ENCODE measurements at regions not wholly inside any gene's neighbourhood (a gene's known extent, or its start where the extent isn't known, plus 50 kb on each side); places are given as distances from the start of the nearest gene placed in this dataset.

GRCh38 chr6:74939721-74940620 lies 265.9 kb downstream of the COL12A1 start:
- no peak for DNase-seq
- Mint-ChIP-seq H3K9me3 (peaks cover 0 to 2% of the 10 kb centered on the region in 2 donors), H3K27ac (no peak overlapping the region), H3K36me3 (ENCODE audit: insufficient read depth in 2 of 2) (no peaks in the 10 kb centered on the region), H3K27me3 (ENCODE audit: low read depth) (no peaks in the 10 kb centered on the region), H3K4me1 (ENCODE audit: low read depth) (no peaks in the 10 kb centered on the region), H3K4me3 (no peak overlapping the region)
- ATAC-seq (replicated peaks in 1 of 2), result no peak

- no peak for ATAC-seq (replicated peaks in 1 of 2)
- DNase-seq, result no peak
- no peaks in the 10 kb centered on the region for H3K36me3 Mint-ChIP-seq (ENCODE audit: insufficient read depth in 2 of 2)
- H3K27ac Mint-ChIP-seq, result no peak overlapping the region
- no peaks in the 10 kb centered on the region for H3K4me1 Mint-ChIP-seq (ENCODE audit: low read depth)
- H3K27me3 Mint-ChIP-seq (ENCODE audit: low read depth), result no peaks in the 10 kb centered on the region
- H3K9me3 Mint-ChIP-seq, result peaks cover 0 to 2% of the 10 kb centered on the region in 2 donors
- H3K4me3 Mint-ChIP-seq, result no peak overlapping the region
These were observed 266.6 kb downstream of the COL12A1 start for GRCh38 chr6:74939151-74939708.

GRCh38 chr6:74937936-74938335 lies 267.9 kb downstream of the COL12A1 start:
- H3K27me3 Mint-ChIP-seq (ENCODE audit: low read depth), result no peaks in the 10 kb centered on the region
- no peak overlapping the region for H3K27ac Mint-ChIP-seq
- no peaks in the 10 kb centered on the region for H3K4me1 Mint-ChIP-seq (ENCODE audit: low read depth)
- H3K9me3 Mint-ChIP-seq, result peaks cover 0 to 2% of the 10 kb centered on the region in 2 donors
- ATAC-seq (replicated peaks in 1 of 2), result no peak
- H3K4me3 Mint-ChIP-seq, result no peak overlapping the region
- no peak for DNase-seq
- no peaks in the 10 kb centered on the region for H3K36me3 Mint-ChIP-seq (ENCODE audit: insufficient read depth in 2 of 2)

GRCh38 chr6:74936886-74937285 lies 269.0 kb downstream of the COL12A1 start:
- DNase-seq, result no peak
- ATAC-seq (replicated peaks in 1 of 2), result no peak
- Mint-ChIP-seq H3K9me3 (peaks cover 0 to 2% of the 10 kb centered on the region in 2 donors), H3K36me3 (ENCODE audit: insufficient read depth in 2 of 2) (no peaks in the 10 kb centered on the region), H3K4me1 (ENCODE audit: low read depth) (no peaks in the 10 kb centered on the region), H3K27me3 (ENCODE audit: low read depth) (no peaks in the 10 kb centered on the region), H3K27ac (no peak overlapping the region), H3K4me3 (no peak overlapping the region)

- H3K4me1 Mint-ChIP-seq (ENCODE audit: low read depth), result no peaks in the 10 kb centered on the region
- ATAC-seq (replicated peaks in 1 of 2) (no peak), DNase-seq (no peak)
- H3K27me3 Mint-ChIP-seq (ENCODE audit: low read depth), result no peaks in the 10 kb centered on the region
- H3K27ac Mint-ChIP-seq, result no peak overlapping the region
- peaks cover 0 to 2% of the 10 kb centered on the region in 2 donors for H3K9me3 Mint-ChIP-seq
- no peak overlapping the region for H3K4me3 Mint-ChIP-seq
- no peaks in the 10 kb centered on the region for H3K36me3 Mint-ChIP-seq (ENCODE audit: insufficient read depth in 2 of 2)
These were observed 273.5 kb downstream of the COL12A1 start for GRCh38 chr6:74932232-74932888.

GRCh38 chr6:74931558-74931957 lies 274.3 kb downstream of the COL12A1 start:
- peaks cover 0 to 2% of the 10 kb centered on the region in 2 donors for H3K9me3 Mint-ChIP-seq
- H3K36me3 Mint-ChIP-seq (ENCODE audit: insufficient read depth in 2 of 2), result no peaks in the 10 kb centered on the region
- H3K27ac Mint-ChIP-seq, result no peak overlapping the region
- DNase-seq (no peak), ATAC-seq (replicated peaks in 1 of 2) (no peak)
- H3K27me3 Mint-ChIP-seq (ENCODE audit: low read depth), result no peaks in the 10 kb centered on the region
- no peak overlapping the region for H3K4me3 Mint-ChIP-seq
- H3K4me1 Mint-ChIP-seq (ENCODE audit: low read depth), result no peaks in the 10 kb centered on the region

GRCh38 chr6:74928203-74928602 lies 277.6 kb downstream of the COL12A1 start:
- DNase-seq, result no peak
- Mint-ChIP-seq H3K27ac (no peak overlapping the region), H3K9me3 (no peaks in the 10 kb centered on the region), H3K4me1 (ENCODE audit: low read depth) (no peaks in the 10 kb centered on the region), H3K36me3 (ENCODE audit: insufficient read depth in 2 of 2) (no peaks in the 10 kb centered on the region), H3K27me3 (ENCODE audit: low read depth) (no peaks in the 10 kb centered on the region), H3K4me3 (no peak overlapping the region)
- no peak for ATAC-seq (replicated peaks in 1 of 2)

GRCh38 chr6:74927299-74927698 lies 278.6 kb downstream of the COL12A1 start:
- Mint-ChIP-seq H3K27me3 (ENCODE audit: low read depth) (no peaks in the 10 kb centered on the region), H3K4me3 (no peak overlapping the region), H3K27ac (no peak overlapping the region), H3K4me1 (ENCODE audit: low read depth) (no peaks in the 10 kb centered on the region), H3K9me3 (no peaks in the 10 kb centered on the region), H3K36me3 (ENCODE audit: insufficient read depth in 2 of 2) (no peaks in the 10 kb centered on the region)
- DNase-seq (no peak), ATAC-seq (replicated peaks in 1 of 2) (no peak)

- ATAC-seq (replicated peaks in 1 of 2) (no peak), DNase-seq (no peak)
- no peak overlapping the region for H3K27ac Mint-ChIP-seq
- H3K27me3 Mint-ChIP-seq (ENCODE audit: low read depth), result no peaks in the 10 kb centered on the region
- H3K4me3 Mint-ChIP-seq, result no peak overlapping the region
- H3K9me3 Mint-ChIP-seq, result no peaks in the 10 kb centered on the region
- H3K36me3 Mint-ChIP-seq (ENCODE audit: insufficient read depth in 2 of 2), result no peaks in the 10 kb centered on the region
- H3K4me1 Mint-ChIP-seq (ENCODE audit: low read depth), result no peaks in the 10 kb centered on the region
These were observed 280.2 kb downstream of the COL12A1 start for GRCh38 chr6:74925683-74926082.

GRCh38 chr6:74914888-74915287 lies 291.0 kb downstream of the COL12A1 start:
- ATAC-seq (replicated peaks in 1 of 2) (no peak), DNase-seq (no peak)
- Mint-ChIP-seq H3K4me3 (no peak overlapping the region), H3K9me3 (peaks cover 0 to 1% of the 10 kb centered on the region in 2 donors), H3K36me3 (ENCODE audit: insufficient read depth in 2 of 2) (no peaks in the 10 kb centered on the region), H3K27ac (no peak overlapping the region), H3K4me1 (ENCODE audit: low read depth) (no peaks in the 10 kb centered on the region), H3K27me3 (ENCODE audit: low read depth) (no peaks in the 10 kb centered on the region)

GRCh38 chr6:74912234-74912633 lies 293.6 kb downstream of the COL12A1 start:
- no peaks in the 10 kb centered on the region for H3K4me1 Mint-ChIP-seq (ENCODE audit: low read depth)
- no peak for DNase-seq
- no peak for ATAC-seq (replicated peaks in 1 of 2)
- H3K27me3 Mint-ChIP-seq (ENCODE audit: low read depth), result no peaks in the 10 kb centered on the region
- H3K9me3 Mint-ChIP-seq, result peaks cover 0 to 1% of the 10 kb centered on the region in 2 donors
- no peak overlapping the region for H3K4me3 Mint-ChIP-seq
- no peaks in the 10 kb centered on the region for H3K36me3 Mint-ChIP-seq (ENCODE audit: insufficient read depth in 2 of 2)
- H3K27ac Mint-ChIP-seq, result no peak overlapping the region

GRCh38 chr6:74902846-74903245 lies 303.0 kb downstream of the COL12A1 start:
- peaks cover 0 to 1% of the 10 kb centered on the region in 2 donors for H3K36me3 Mint-ChIP-seq (ENCODE audit: insufficient read depth in 2 of 2)
- H3K9me3 Mint-ChIP-seq, result peaks cover 4 to 14% of the 10 kb centered on the region in 2 donors
- DNase-seq, result no peak
- ATAC-seq (replicated peaks in 1 of 2), result no peak
- no peaks in the 10 kb centered on the region for H3K27me3 Mint-ChIP-seq (ENCODE audit: low read depth)
- H3K27ac Mint-ChIP-seq, result no peak overlapping the region
- H3K4me1 Mint-ChIP-seq (ENCODE audit: low read depth), result no peaks in the 10 kb centered on the region
- H3K4me3 Mint-ChIP-seq, result no peak overlapping the region

- DNase-seq (no peak), ATAC-seq (replicated peaks in 1 of 2) (no peak)
- Mint-ChIP-seq H3K9me3 (peaks cover 4 to 14% of the 10 kb centered on the region in 2 donors), H3K27me3 (ENCODE audit: low read depth) (no peaks in the 10 kb centered on the region), H3K36me3 (ENCODE audit: insufficient read depth in 2 of 2) (peaks cover 0 to 1% of the 10 kb centered on the region in 2 donors), H3K4me1 (ENCODE audit: low read depth) (no peaks in the 10 kb centered on the region), H3K4me3 (no peak overlapping the region), H3K27ac (no peak overlapping the region)
These were observed 303.8 kb downstream of the COL12A1 start for GRCh38 chr6:74902089-74902488.
